ENCODE measurements at regions not wholly inside any gene's neighbourhood (a gene's known extent, or its start where the extent isn't known, plus 50 kb on each side); places are given as distances from the start of the nearest gene placed in this dataset.

GRCh38 chr3:68057637-68058320 lies 403.4 kb upstream of the SUCLG2 start:
- Mint-ChIP-seq H3K4me1 (ENCODE audit: low read depth, unreplicated experiment) (no peaks in the 10 kb centered on the region), H3K36me3 (ENCODE audit: unreplicated experiment) (no peaks in the 10 kb centered on the region), H3K27ac (ENCODE audit: unreplicated experiment) (no peak overlapping the region), H3K9me3 (ENCODE audit: unreplicated experiment) (no peaks in the 10 kb centered on the region), H3K4me3 (ENCODE audit: unreplicated experiment) (no peak overlapping the region), H3K27me3 (ENCODE audit: unreplicated experiment) (no peaks in the 10 kb centered on the region)
- TF ChIP-seq CTCF (IDR thresholded peaks at IDR 0.05; ENCODE audit: partially characterized antibody, unreplicated experiment), result no peak
- DNase-seq, result no peak

- H3K4me1 Mint-ChIP-seq (ENCODE audit: low read depth, unreplicated experiment), result no peaks in the 10 kb centered on the region
Observed at GRCh38 chr3:68056556-68056955, 402.1 kb upstream of the SUCLG2 start.

GRCh38 chr3:68055215-68055614 lies 400.8 kb upstream of the SUCLG2 start:
- DNase-seq, result no peak
- Mint-ChIP-seq H3K27me3 (ENCODE audit: unreplicated experiment) (no peaks in the 10 kb centered on the region), H3K4me3 (ENCODE audit: unreplicated experiment) (no peak overlapping the region), H3K36me3 (ENCODE audit: unreplicated experiment) (no peaks in the 10 kb centered on the region), H3K4me1 (ENCODE audit: low read depth, unreplicated experiment) (no peaks in the 10 kb centered on the region), H3K9me3 (ENCODE audit: unreplicated experiment) (no peaks in the 10 kb centered on the region), H3K27ac (ENCODE audit: unreplicated experiment) (no peak overlapping the region)
- TF ChIP-seq CTCF (IDR thresholded peaks at IDR 0.05; ENCODE audit: partially characterized antibody, unreplicated experiment), result no peak

More at GRCh38 chr3:68056556-68056955, 402.1 kb upstream of the SUCLG2 start:
- Mint-ChIP-seq H3K27ac (ENCODE audit: unreplicated experiment) (no peak overlapping the region), H3K27me3 (ENCODE audit: unreplicated experiment) (no peaks in the 10 kb centered on the region), H3K9me3 (ENCODE audit: unreplicated experiment) (no peaks in the 10 kb centered on the region), H3K4me3 (ENCODE audit: unreplicated experiment) (no peak overlapping the region), H3K36me3 (ENCODE audit: unreplicated experiment) (no peaks in the 10 kb centered on the region)
- DNase-seq, result no peak
- TF ChIP-seq CTCF (IDR thresholded peaks at IDR 0.05; ENCODE audit: partially characterized antibody, unreplicated experiment), result no peak

GRCh38 chr3:68049776-68050175 lies 395.4 kb upstream of the SUCLG2 start:
- TF ChIP-seq CTCF (IDR thresholded peaks at IDR 0.05; ENCODE audit: partially characterized antibody, unreplicated experiment), result no peak
- Mint-ChIP-seq H3K36me3 (ENCODE audit: unreplicated experiment) (no peaks in the 10 kb centered on the region), H3K9me3 (ENCODE audit: unreplicated experiment) (no peaks in the 10 kb centered on the region), H3K27ac (ENCODE audit: unreplicated experiment) (no peak overlapping the region), H3K4me3 (ENCODE audit: unreplicated experiment) (no peak overlapping the region), H3K4me1 (ENCODE audit: low read depth, unreplicated experiment) (no peaks in the 10 kb centered on the region), H3K27me3 (ENCODE audit: unreplicated experiment) (no peaks in the 10 kb centered on the region)
- no peak for DNase-seq

GRCh38 chr3:68045976-68046375 lies 391.6 kb upstream of the SUCLG2 start:
- Mint-ChIP-seq H3K4me1 (ENCODE audit: low read depth, unreplicated experiment) (no peaks in the 10 kb centered on the region), H3K9me3 (ENCODE audit: unreplicated experiment) (no peaks in the 10 kb centered on the region), H3K4me3 (ENCODE audit: unreplicated experiment) (no peak overlapping the region), H3K27ac (ENCODE audit: unreplicated experiment) (no peak overlapping the region), H3K36me3 (ENCODE audit: unreplicated experiment) (no peaks in the 10 kb centered on the region), H3K27me3 (ENCODE audit: unreplicated experiment) (no peaks in the 10 kb centered on the region)
- no peak for DNase-seq
- no peak for TF ChIP-seq CTCF (IDR thresholded peaks at IDR 0.05; ENCODE audit: partially characterized antibody, unreplicated experiment)
